Hepatocyte (in vitro differentiated cells): ENCODE measurements at regions not wholly inside any gene's neighbourhood (a gene's known extent, or its start where the extent isn't known, plus 50 kb on each side); places are given as distances from the start of the nearest gene placed in this dataset.

Source experiments
- EZH2 ChIP-seq: fragments of 200-600 bp; sonication (generic); IDR thresholded peaks from 2 replicates; pipeline ENCODE4 v1.6.1; 2016; ENCODE audit warnings: antibody characterized with exemption, mild to moderate bottlenecking, borderline replicate concordance
- EZH2phosphoT487 ChIP-seq: fragments of 200-600 bp; sonication (generic); IDR thresholded peaks from one replicate; pipeline ENCODE4 v1.6.1; 2018; ENCODE audit warnings: antibody characterized with exemption, mild to moderate bottlenecking, low read depth, moderate library complexity; ENCODE audit not compliant: unreplicated experiment, severe bottlenecking
- TF ChIP-seq, protein P1 (sequence below): fragments of 200-600 bp; sonication (generic); IDR thresholded peaks from 2 replicates; pipeline ENCODE4 v1.5.1; 2016; ENCODE audit warnings: antibody characterized with exemption, mild to moderate bottlenecking; ENCODE audit not compliant: poor library complexity

DNA sequence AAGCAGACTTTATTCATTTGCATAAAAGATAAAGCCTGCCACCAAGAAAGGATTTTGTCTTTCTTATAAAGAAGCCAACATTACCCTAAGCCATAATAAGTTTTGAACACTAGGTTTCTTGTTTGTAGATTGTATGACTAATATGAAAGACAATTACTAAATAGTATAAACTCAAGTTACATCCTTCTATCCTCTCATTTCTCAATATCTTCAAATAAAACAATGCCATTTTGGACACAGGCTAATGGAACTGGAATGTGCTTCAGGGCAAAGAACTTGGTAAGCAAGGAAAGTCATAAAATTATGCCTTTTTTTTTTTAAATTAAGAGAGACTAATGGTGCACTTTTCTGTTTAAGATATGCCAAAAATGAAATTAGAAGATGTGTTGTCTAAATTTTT, 137.7 kb downstream of the DKK1 start:
- TF ChIP-seq, protein P1, sequence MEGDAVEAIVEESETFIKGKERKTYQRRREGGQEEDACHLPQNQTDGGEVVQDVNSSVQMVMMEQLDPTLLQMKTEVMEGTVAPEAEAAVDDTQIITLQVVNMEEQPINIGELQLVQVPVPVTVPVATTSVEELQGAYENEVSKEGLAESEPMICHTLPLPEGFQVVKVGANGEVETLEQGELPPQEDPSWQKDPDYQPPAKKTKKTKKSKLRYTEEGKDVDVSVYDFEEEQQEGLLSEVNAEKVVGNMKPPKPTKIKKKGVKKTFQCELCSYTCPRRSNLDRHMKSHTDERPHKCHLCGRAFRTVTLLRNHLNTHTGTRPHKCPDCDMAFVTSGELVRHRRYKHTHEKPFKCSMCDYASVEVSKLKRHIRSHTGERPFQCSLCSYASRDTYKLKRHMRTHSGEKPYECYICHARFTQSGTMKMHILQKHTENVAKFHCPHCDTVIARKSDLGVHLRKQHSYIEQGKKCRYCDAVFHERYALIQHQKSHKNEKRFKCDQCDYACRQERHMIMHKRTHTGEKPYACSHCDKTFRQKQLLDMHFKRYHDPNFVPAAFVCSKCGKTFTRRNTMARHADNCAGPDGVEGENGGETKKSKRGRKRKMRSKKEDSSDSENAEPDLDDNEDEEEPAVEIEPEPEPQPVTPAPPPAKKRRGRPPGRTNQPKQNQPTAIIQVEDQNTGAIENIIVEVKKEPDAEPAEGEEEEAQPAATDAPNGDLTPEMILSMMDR: no peak
- TF ChIP-seq EZH2 (no peak), EZH2phosphoT487 (no peak)
